ENCODE measurements at regions not wholly inside any gene's neighbourhood (a gene's known extent, or its start where the extent isn't known, plus 50 kb on each side); places are given as distances from the start of the nearest gene placed in this dataset.

GRCh38 chr4:153974452-153974851 lies 185.6 kb upstream of the SFRP2 start:
- no peaks in the 10 kb centered on the region for H4K20me1 ChIP-seq (ENCODE audit: control insufficient read depth, insufficient read depth, insufficient read length)
- no peak overlapping the region for H2BK5ac ChIP-seq (ENCODE audit: insufficient read length, low read length)
- no peak overlapping the region for H3K9ac ChIP-seq (ENCODE audit: extremely low read depth, insufficient read length, low read length)
- H3K23me2 ChIP-seq (ENCODE audit: insufficient read length, low read depth, low read length, poor library complexity, severe bottlenecking): no peaks in the 10 kb centered on the region
- no peak overlapping the region for H3K56ac ChIP-seq (ENCODE audit: insufficient read length, low read depth, low read length)
- Mint-ChIP-seq H3K9me3 (peaks cover 34 to 44% of the 10 kb centered on the region in 2 experiments), H3K4me3 (no peak overlapping the region), H3K4me1 (no peaks in the 10 kb centered on the region), H3K27ac (no peak overlapping the region), H3K36me3 (ENCODE audit: insufficient read depth in 1 of 3, low read depth in 3 of 3) (peaks cover 20 to 32% (median 24%) of the 10 kb centered on the region in 3 experiments), H3K27me3 (ENCODE audit: low read depth) (no peaks in the 10 kb centered on the region)
- H3K79me2 ChIP-seq (ENCODE audit: insufficient read depth, low read length): no peaks in the 10 kb centered on the region
- no peak overlapping the region for H3K18ac ChIP-seq (ENCODE audit: insufficient read length, low read depth, low read length)
- no peak overlapping the region for H3K27ac ChIP-seq (ENCODE audit: insufficient read length, low read depth, low read length)
- H3T11ph ChIP-seq (ENCODE audit: low read length): no peak overlapping the region
- no peak overlapping the region for H3K23ac ChIP-seq (ENCODE audit: insufficient read length, low read depth, low read length)
- no peaks in the 10 kb centered on the region for H3K27me3 ChIP-seq (ENCODE audit: insufficient read depth, low read length)
- H4K5ac ChIP-seq (ENCODE audit: insufficient read length, low read depth, low read length): no peak overlapping the region
- H2BK20ac ChIP-seq (ENCODE audit: low read depth, low read length, poor library complexity, severe bottlenecking): no peak overlapping the region
- WGBS (ENCODE audit: extremely low coverage, insufficient read length, low lambda C conversion rate): no CpG with 5 or more reads among the region's 1 CpG
- H3K9me3 ChIP-seq (ENCODE audit: control insufficient read depth, low read depth, low read length): no peaks in the 10 kb centered on the region
- H3K4me2 ChIP-seq (ENCODE audit: insufficient read depth, insufficient read length, low read length): no peak overlapping the region
- H2AK5ac ChIP-seq (ENCODE audit: insufficient read length, low read length): no peak overlapping the region
- no peaks in the 10 kb centered on the region for H3K4me1 ChIP-seq (ENCODE audit: insufficient read depth, low read length)
- no peak overlapping the region for H4K91ac ChIP-seq (ENCODE audit: insufficient read length, low read depth, low read length)
- no peak overlapping the region for H3K14ac ChIP-seq (ENCODE audit: insufficient read depth, low read length)
- no peak for TF ChIP-seq CTCF (conservative IDR thresholded peaks at IDR 0.05)
- no peak overlapping the region for H2AFZ ChIP-seq (ENCODE audit: low read length)
- H2BK15ac ChIP-seq (ENCODE audit: low read depth, low read length): no peak overlapping the region
- no peaks in the 10 kb centered on the region for H3K79me1 ChIP-seq (ENCODE audit: insufficient read depth, low read depth, low read length, poor library complexity, severe bottlenecking)
- H4K8ac ChIP-seq (replicated peaks; ENCODE audit: insufficient read length, low read depth, low read length): no peak overlapping the region
- no peak overlapping the region for H2BK12ac ChIP-seq (ENCODE audit: insufficient read length, low read depth, low read length)
- no peak for DNase-seq
- H3K4ac ChIP-seq (ENCODE audit: low read depth, low read length): no peak overlapping the region
- H2BK120ac ChIP-seq (ENCODE audit: low read depth, low read length, poor library complexity, severe bottlenecking): no peak overlapping the region

Data from H9 (cell line).